Endothelial cell of umbilical vein (primary cell): ENCODE measurements at regions not wholly inside any gene's neighbourhood (a gene's known extent, or its start where the extent isn't known, plus 50 kb on each side); places are given as distances from the start of the nearest gene placed in this dataset.

Experiments used
- BruUV-seq: library from RNA; stranded (reverse); fragments of 400-500 nt; replicated peaks from 2 replicates; lab custom pipeline; 2021; lab: Mats Ljungman, UMichigan
- CTCF ChIA-PET: fragments of 300-600, 350-600 bp; sonication (Branson Sonifier 250); formaldehyde crosslinking; loops from one replicate; lab custom pipeline; 2021; ENCODE audit warnings: antibody characterized with exemption, inconsistent platforms; lab: Charles Lee
- POLR2A ChIA-PET: fragments of 300-600, 350-600 bp; sonication (Branson Sonifier 250); formaldehyde crosslinking; loops from one replicate; lab custom pipeline; 2021; ENCODE audit warnings: antibody characterized with exemption, inconsistent platforms; lab: Charles Lee
- DNase-seq: peaks from one replicate; pipeline ENCODE4 v3.0.0-alpha.2; 2011; ENCODE audit warnings: low read depth, low spot score
- FAIRE-seq: peaks from 2 replicates; lab custom pipeline; 2011; peaks lifted over from hg19 to GRCh38; lab: Jason Lieb, UNC
- H2AFZ ChIP-seq: 2 replicates; pipeline ENCODE4 v1.6.0; 2012; ENCODE audit warnings: low read depth, low read length, control low read depth, inconsistent platforms
- H3K27ac ChIP-seq: 2 replicates; pipeline ENCODE4 v1.5.1; 2011; ENCODE audit warnings: low read depth, mild to moderate bottlenecking, control low read depth, low read length, moderate library complexity; ENCODE audit not compliant: insufficient read depth
- H3K27me3 ChIP-seq, 2 experiments: 2 replicates each; pipeline versions ENCODE4 v1.6.0 to v1.6.1; 2011; ENCODE audit warnings: low read length in 2 of 2, mixed read lengths in 1 of 2; ENCODE audit not compliant: control insufficient read depth in 2 of 2, insufficient read depth in 2 of 2
- H3K36me3 ChIP-seq, 2 experiments: 2 replicates in 1 of 2; 3 replicates in 1 of 2; pipeline ENCODE4 v1.5.1; 2011; ENCODE audit warnings: low read length in 2 of 2, mild to moderate bottlenecking in 1 of 2, moderate library complexity in 1 of 2; ENCODE audit not compliant: control insufficient read depth in 2 of 2, insufficient read depth in 2 of 2; ENCODE audit errors: extremely low read depth in 1 of 2
- H3K4me1 ChIP-seq: 3 replicates; pipeline ENCODE4 v1.5.1; 2011; ENCODE audit warnings: mild to moderate bottlenecking, low read length; ENCODE audit not compliant: control insufficient read depth, insufficient read depth; ENCODE audit errors: extremely low read depth
- H3K4me2 ChIP-seq: 2 replicates; pipeline ENCODE4 v1.6.1; 2011; ENCODE audit warnings: low read length, control low read depth, mixed read lengths; ENCODE audit not compliant: insufficient read depth
- H3K4me3 ChIP-seq, 3 experiments: fragments of 200-600 bp in 1 of 3; sonication (generic), shearing (Covaris generic) in 1 of 3; replicated peaks in 1 of 3; 2 replicates each; pipeline ENCODE4 v1.5.1; 2011 to 2016; ENCODE audit warnings: control low read depth in 3 of 3, low read length in 3 of 3, mild to moderate bottlenecking in 2 of 3, inconsistent platforms in 1 of 3, low read depth in 1 of 3, moderate library complexity in 1 of 3; ENCODE audit not compliant: insufficient read depth in 1 of 3
- H3K79me2 ChIP-seq: 2 replicates; pipeline ENCODE4 v1.6.0; 2012; ENCODE audit warnings: low read length, inconsistent platforms; ENCODE audit not compliant: control insufficient read depth, insufficient read depth
- H3K9ac ChIP-seq: replicated peaks from 2 replicates; pipeline ENCODE3; 2011; ENCODE audit warnings: low read length, control low read depth; ENCODE audit not compliant: insufficient read depth; ENCODE audit errors: extremely low read depth
- H3K9me1 ChIP-seq: replicated peaks from 3 replicates; pipeline ENCODE4 v1.6.0; 2011; ENCODE audit warnings: mild to moderate bottlenecking, low read length; ENCODE audit not compliant: control insufficient read depth, insufficient read depth; ENCODE audit errors: extremely low read depth
- H3K9me3 ChIP-seq: replicated peaks from 2 replicates; pipeline ENCODE4 v1.5.1; 2012; ENCODE audit warnings: low read length, inconsistent platforms; ENCODE audit not compliant: control insufficient read depth, insufficient read depth
- H4K20me1 ChIP-seq: replicated peaks from 2 replicates; pipeline ENCODE3; 2011; ENCODE audit warnings: mild to moderate bottlenecking, low read length; ENCODE audit not compliant: control insufficient read depth, insufficient read depth; ENCODE audit errors: extremely low read depth
- CTCF ChIP-seq, 2 donors: IDR thresholded peaks; 1 replicate in 1 of 2; 2 replicates in 1 of 2; pipeline ENCODE4 v1.5.1; 2011; ENCODE audit warnings: low read length in 2 of 2, mild to moderate bottlenecking in 2 of 2, moderate library complexity in 2 of 2, control low read depth in 1 of 2, inconsistent platforms in 1 of 2, low read depth in 1 of 2; ENCODE audit not compliant: insufficient read depth in 1 of 2; ENCODE audit errors: extremely low read depth in 1 of 2
- EZH2 ChIP-seq: IDR thresholded peaks from 2 replicates; pipeline ENCODE4 v1.6.1; 2012; ENCODE audit warnings: borderline replicate concordance, low read depth, mild to moderate bottlenecking, moderate library complexity, low read length, inconsistent platforms; ENCODE audit not compliant: severe bottlenecking
- FOS ChIP-seq: IDR thresholded peaks from 2 replicates; pipeline ENCODE4 v1.6.1; 2011; ENCODE audit warnings: mild to moderate bottlenecking, low read length, moderate library complexity, borderline replicate concordance; ENCODE audit not compliant: insufficient read depth
- GATA2 ChIP-seq: IDR thresholded peaks from 2 replicates; pipeline ENCODE4 v1.7.0; 2011; ENCODE audit warnings: low read depth, mild to moderate bottlenecking, moderate library complexity, mixed read lengths, low read length; ENCODE audit not compliant: insufficient read length, insufficient read depth
- JUN ChIP-seq: IDR thresholded peaks from 2 replicates; pipeline ENCODE4 v1.6.1; 2011; ENCODE audit warnings: borderline replicate concordance, low read depth; ENCODE audit not compliant: insufficient read length, insufficient read depth
- MAX ChIP-seq: IDR thresholded peaks from 2 replicates; pipeline ENCODE4 v1.6.1; 2011; ENCODE audit not compliant: insufficient read depth, insufficient read length
- MYC ChIP-seq: IDR thresholded peaks from one replicate; pipeline ENCODE4 v1.6.1; 2011; ENCODE audit warnings: mild to moderate bottlenecking, low read depth, low read length
- POLR2A ChIP-seq: IDR thresholded peaks from 2 replicates; pipeline ENCODE4 v1.6.1; 2012; ENCODE audit warnings: low read depth, mild to moderate bottlenecking, control low read depth, low read length
- POLR2AphosphoS5 ChIP-seq: IDR thresholded peaks from 2 replicates; pipeline ENCODE4 v1.6.1; 2012; ENCODE audit warnings: low read depth, mild to moderate bottlenecking, control low read depth, low read length, moderate library complexity; ENCODE audit not compliant: insufficient read depth
- dilution Hi-C: fragments of 300-500 bp; cut with MboI; formaldehyde crosslinking; loops from one replicate; pipeline ENCODE4 v1.15.0; 2019; ENCODE audit warnings: low sequenced_read_pairs; ENCODE audit not compliant: extremely low pct_ligation_motif_present
- intact Hi-C: fragments of 100-400 bp; cut with micrococcal nuclease; formaldehyde crosslinking; loops from one replicate; pipeline ENCODE4 v1.10.0; 2022

GRCh38 chr6:12476484-12476883 lies 186.3 kb downstream of the EDN1 start:
- no peak for DNase-seq
- intact Hi-C loops (no loop called here), dilution Hi-C loops (loop anchor here (25.0 kb wide), 2 partner anchors 111 to 189 kb away; partner anchors contain the start of gene EDN1)
- Histone ChIP-seq H3K79me2 (no peaks in the 10 kb centered on the region), H3K4me2 (no peak overlapping the region), H3K27ac (no peak overlapping the region), H4K20me1 (no peaks in the 10 kb centered on the region), H3K4me1 (peaks cover 21% of the 10 kb centered on the region), H2AFZ (no peak overlapping the region), H3K9ac (no peak overlapping the region), H3K27me3 (no peaks in the 10 kb centered on the region), H3K4me3 (no peak overlapping the region), H3K9me1 (no peaks in the 10 kb centered on the region), H3K9me3 (no peaks in the 10 kb centered on the region), H3K36me3 (no peaks in the 10 kb centered on the region)
- no TSS peak for BruUV-seq
- FAIRE-seq, result no peak
- TF ChIP-seq MYC (no peak), MAX (no peak), GATA2 (no peak), CTCF (IDR thresholded peaks at IDR 0.05; ENCODE audit: extremely low read depth in 1 of 2, insufficient read depth in 1 of 2, low read depth in 1 of 2, low read length in 2 of 2) (no peak), POLR2A (no peak), FOS (no peak), POLR2AphosphoS5 (no peak), JUN (no peak), EZH2 (no peak)
- CTCF ChIA-PET, result interaction anchor here (0.9 to 1.4 kb wide), 2 partner anchors 14 to 28 kb away, joined by 3 to 5 read pairs; no protein-coding TSS in a partner anchor
- POLR2A ChIA-PET, result no interaction called here
